SK-N-MC (cell line): ENCODE measurements at regions not wholly inside any gene's neighbourhood (a gene's known extent, or its start where the extent isn't known, plus 50 kb on each side); places are given as distances from the start of the nearest gene placed in this dataset.

ENCODE experiments used
- EZH2 ChIP-seq: fragments of 200-600 bp; sonication (generic); IDR thresholded peaks from one replicate; pipeline ENCODE4 v1.6.1; 2017; ENCODE audit warnings: antibody characterized with exemption
- POLR2AphosphoS5 ChIP-seq: IDR thresholded peaks from 2 replicates; pipeline ENCODE4 v1.6.1; 2012; ENCODE audit warnings: mild to moderate bottlenecking, low read depth, low read length, borderline replicate concordance

DNA sequence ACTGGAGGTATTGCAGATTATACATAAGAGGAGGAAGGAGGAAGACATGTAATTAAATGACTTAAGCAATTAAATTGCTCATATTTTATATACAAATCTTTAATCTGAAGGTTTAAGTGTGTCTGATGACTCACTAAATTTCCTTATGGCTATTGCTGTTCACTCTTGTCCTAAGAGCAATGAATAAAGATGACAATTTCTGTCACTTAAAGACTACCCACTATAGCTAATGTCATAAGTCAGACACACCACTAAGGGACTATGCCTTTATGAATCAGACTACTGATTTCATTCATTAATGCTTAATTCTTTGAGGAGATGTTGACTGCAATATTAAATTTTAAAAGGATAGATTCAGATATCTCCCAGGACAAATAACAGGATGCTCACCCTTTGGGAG, 1514.7 kb downstream of the PCDH18 start:
- TF ChIP-seq EZH2 (no peak), POLR2AphosphoS5 (no peak)
